GM12878 (cell line): ENCODE measurements at regions not wholly inside any gene's neighbourhood (a gene's known extent, or its start where the extent isn't known, plus 50 kb on each side); places are given as distances from the start of the nearest gene placed in this dataset.

Source experiments
- ATAC-seq: fragments of 200-7000 bp; cut with Tn5 transposase; 3 replicates; pipeline ENCODE4 v1.9.1; 2020; ENCODE audit warnings: mild to moderate bottlenecking, moderate library complexity
- BruUV-seq: library from RNA; stranded (reverse); fragments of 400-500 nt; replicated peaks from 2 replicates; lab custom pipeline; 2021; lab: Mats Ljungman, UMichigan
- CTCF ChIA-PET: fragments of 300-600 bp; sonication (Branson Sonifier 250); formaldehyde crosslinking; extraction: SDS; loops from one replicate; lab custom pipeline; 2021; ENCODE audit warnings: inconsistent platforms; lab: Yijun Ruan, JAX
- POLR2A ChIA-PET: fragments of 350-600 bp; formaldehyde crosslinking; extraction: SDS; loops from one replicate; lab custom pipeline; 2021; ENCODE audit warnings: inconsistent platforms; lab: Charles Lee
- RAD21 ChIA-PET: fragments of 300-600 bp; sonication (Branson Sonifier 250); formaldehyde crosslinking; loops from one replicate; lab custom pipeline; 2023; ENCODE audit warnings: antibody characterized with exemption; ENCODE audit not compliant: unreplicated experiment; lab: Charles Lee
- SMC1A ChIA-PET: fragments of 300-600 bp; sonication (Branson Sonifier 250); formaldehyde crosslinking; loops from one replicate; lab custom pipeline; 2023; ENCODE audit not compliant: unreplicated experiment, uncharacterized antibody; lab: Charles Lee
- DNase-seq: peaks from one replicate; pipeline ENCODE4 v3.0.0-alpha.2; 2011; ENCODE audit warnings: low read depth, low spot score
- FAIRE-seq: peaks from 3 replicates; lab custom pipeline; 2011; peaks lifted over from hg19 to GRCh38; lab: Jason Lieb, UNC
- H2AFZ ChIP-seq: 2 replicates; pipeline ENCODE4 v1.6.0; 2011; ENCODE audit warnings: low read depth, low read length, control low read depth; ENCODE audit not compliant: control insufficient read depth
- H3K27ac ChIP-seq: 2 replicates; pipeline ENCODE4 v1.5.1; 2011; ENCODE audit warnings: control low read depth; ENCODE audit not compliant: control insufficient read depth, insufficient read depth
- H3K27me3 ChIP-seq, 2 experiments: replicated peaks in 1 of 2; 2 replicates each; pipeline versions ENCODE4 v1.6.0 to v1.6.1; 2011; ENCODE audit warnings: low read length in 1 of 2; ENCODE audit not compliant: control insufficient read depth in 2 of 2, insufficient read depth in 2 of 2
- H3K36me3 ChIP-seq, 2 experiments: 2 replicates each; pipeline ENCODE4 v1.5.1; 2011; ENCODE audit warnings: low read length in 1 of 2; ENCODE audit not compliant: control insufficient read depth in 2 of 2, insufficient read depth in 2 of 2
- H3K4me1 ChIP-seq: 2 replicates; pipeline ENCODE4 v1.6.1; 2011; ENCODE audit warnings: mild to moderate bottlenecking, low read length, moderate library complexity, mixed read lengths; ENCODE audit not compliant: control insufficient read depth, insufficient read depth
- H3K4me2 ChIP-seq: 2 replicates; pipeline ENCODE4 v1.6.0; 2011; ENCODE audit warnings: control low read depth; ENCODE audit not compliant: control insufficient read depth, insufficient read depth
- H3K4me3 ChIP-seq: fragments of 200-600 bp; sonication (generic); 2 replicates; pipeline ENCODE4 v1.5.1; 2016
- H3K79me2 ChIP-seq: 2 replicates; pipeline ENCODE4 v1.6.0; 2011; ENCODE audit warnings: low read length; ENCODE audit not compliant: control insufficient read depth, insufficient read depth
- H3K9ac ChIP-seq: 2 replicates; pipeline ENCODE4 v1.8.0; 2011; ENCODE audit warnings: low read length, control low read depth, mixed read lengths; ENCODE audit not compliant: control insufficient read depth, insufficient read depth
- H3K9me3 ChIP-seq: replicated peaks from 3 replicates; pipeline ENCODE4 v1.5.1; 2011; ENCODE audit warnings: mild to moderate bottlenecking, low read length; ENCODE audit not compliant: control insufficient read depth, insufficient read depth
- H4K20me1 ChIP-seq: 2 replicates; pipeline ENCODE4 v1.6.0; 2011; ENCODE audit not compliant: control insufficient read depth, insufficient read depth
- BRCA1 ChIP-seq: IDR thresholded peaks from 2 replicates; pipeline ENCODE4 v1.6.1; 2011; ENCODE audit warnings: low read depth, low read length, improper control_type of control experiment
- CEBPB ChIP-seq, 2 experiments: fragments of 150-350 bp in 1 of 2; IDR thresholded peaks; 2 replicates each; pipeline ENCODE4 v1.6.1; 2012 to 2014; ENCODE audit warnings: low read depth in 2 of 2, low read length in 2 of 2, borderline replicate concordance in 1 of 2, inconsistent platforms in 1 of 2
- EZH2 ChIP-seq: IDR thresholded peaks from 2 replicates; pipeline ENCODE4 v1.6.1; 2012; ENCODE audit warnings: low read depth, mild to moderate bottlenecking, control low read depth, inconsistent platforms, low read length, borderline replicate concordance; ENCODE audit not compliant: control insufficient read depth
- RUNX3 ChIP-seq: IDR thresholded peaks from 2 replicates; pipeline ENCODE4 v1.6.1; 2012; ENCODE audit warnings: low read length, inconsistent platforms
- WGBS: methylation state at CpG from one replicate; pipeline ENCODE4 v1.1.6; 2016; ENCODE audit warnings: low lambda C conversion rate; ENCODE audit not compliant: insufficient replicate concordance, insufficient coverage; ENCODE audit errors: missing lambda C conversion rate; 5-methylcytosine and 5-hydroxymethylcytosine counted together
- in situ Hi-C: fragments of 300-500 bp; cut with MboI; formaldehyde crosslinking; loops from 9 replicates; pipeline ENCODE4 v1.14.3; 2018; ENCODE audit warnings: mixed read lengths
- intact Hi-C: fragments of 100-400 bp; cut with micrococcal nuclease; formaldehyde crosslinking; loops from one replicate; pipeline ENCODE4 v1.14.2; 2022; ENCODE audit not compliant: unreplicated experiment

GRCh38 chr15:63452552-63453136 is 51.7 kb upstream of the USP3 start:
- Histone ChIP-seq H3K4me2 (no peak overlapping the region), H3K36me3 (no peaks in the 10 kb centered on the region), H3K9ac (no peak overlapping the region), H3K9me3 (no peaks in the 10 kb centered on the region), H4K20me1 (no peaks in the 10 kb centered on the region), H3K27ac (no peak overlapping the region), H3K79me2 (no peaks in the 10 kb centered on the region), H3K4me1 (no peaks in the 10 kb centered on the region), H2AFZ (no peak overlapping the region), H3K27me3 (no peaks in the 10 kb centered on the region), H3K4me3 (no peak overlapping the region)
- ChIA-PET SMC1A (interaction anchor here (0.5 kb wide), 1 partner anchor 11 kb away, joined by 3 read pairs; no protein-coding TSS in a partner anchor), POLR2A (interaction anchor here (0.6 kb wide), 1 partner anchor 143 kb away, joined by 3 read pairs; no protein-coding TSS in a partner anchor), CTCF (no interaction called here), RAD21 (no interaction called here)
- no peak for FAIRE-seq
- intact Hi-C loops = no loop called here
- no peak for ATAC-seq
- no TSS peak for BruUV-seq
- WGBS = 62% methylated on average over 6 of the region's 6 CpGs
- no peak for DNase-seq
- in situ Hi-C loops = no loop called here
- TF ChIP-seq RUNX3 (no peak), EZH2 (no peak)

DNA sequence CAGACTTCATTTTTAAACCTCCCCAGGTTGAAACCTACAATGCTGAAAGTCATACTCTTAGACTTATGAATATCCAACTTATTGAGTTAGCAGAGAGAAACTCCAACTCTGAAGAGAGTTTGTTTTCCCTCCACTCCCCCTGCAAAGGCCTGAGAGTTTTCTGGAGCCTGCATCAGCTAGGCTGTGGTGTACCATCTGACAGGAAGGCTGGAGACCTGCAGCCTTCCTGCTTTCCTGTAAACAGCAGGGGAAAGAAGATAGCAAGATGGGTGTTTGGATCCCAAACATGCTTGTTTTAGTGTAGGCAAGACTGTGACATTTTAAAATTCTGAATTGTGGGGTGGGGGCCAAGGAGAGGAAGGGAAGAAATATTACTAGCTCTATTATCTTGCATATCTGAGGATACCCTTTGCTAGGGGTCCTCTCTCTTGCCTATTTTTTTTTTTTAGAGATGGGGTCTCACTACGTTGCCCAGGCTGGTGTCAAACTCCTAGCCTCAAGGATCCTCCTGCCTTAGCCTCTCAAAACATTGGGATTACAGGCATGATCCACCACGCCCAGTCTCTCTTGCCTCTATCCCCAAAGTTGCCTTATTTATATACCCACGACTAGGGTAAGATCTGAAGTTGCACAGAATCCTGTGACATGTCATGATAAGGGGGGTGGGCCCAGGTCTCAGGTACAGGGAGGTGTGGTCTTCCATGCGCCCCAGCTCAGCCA is 51.0 kb upstream of the USP3 start:
- Histone ChIP-seq H2AFZ (no peak overlapping the region), H3K9ac (no peak overlapping the region), H3K27me3 (no peaks in the 10 kb centered on the region), H3K79me2 (no peaks in the 10 kb centered on the region), H4K20me1 (no peaks in the 10 kb centered on the region), H3K4me2 (no peak overlapping the region), H3K36me3 (no peaks in the 10 kb centered on the region), H3K9me3 (no peaks in the 10 kb centered on the region), H3K4me3 (no peak overlapping the region), H3K4me1 (no peaks in the 10 kb centered on the region), H3K27ac (no peak overlapping the region)
- intact Hi-C loops = no loop called here
- ATAC-seq (no peak), FAIRE-seq (no peak), DNase-seq (no peak)
- in situ Hi-C loops = no loop called here
- ChIA-PET CTCF (interaction anchor here (1.3 to 1.6 kb wide), 2 partner anchors 9 to 162 kb away, joined by 4 to 5 read pairs; no protein-coding TSS in a partner anchor), POLR2A (interaction anchor here (0.6 kb wide), 1 partner anchor 142 kb away, joined by 3 read pairs; no protein-coding TSS in a partner anchor), SMC1A (no interaction called here), RAD21 (no interaction called here)
- WGBS = 21% methylated on average over 4 of the region's 4 CpGs
- no TSS peak for BruUV-seq
- TF ChIP-seq BRCA1 (no peak), CEBPB (IDR thresholded peaks at IDR 0.05; ENCODE audit: borderline replicate concordance in 1 of 2, low read depth in 2 of 2, low read length in 2 of 2) (no peak)
